PC-3 (cell line): ENCODE measurements at regions not wholly inside any gene's neighbourhood (a gene's known extent, or its start where the extent isn't known, plus 50 kb on each side); places are given as distances from the start of the nearest gene placed in this dataset.

ENCODE experiments used
- ATAC-seq: fragments of 200-7000 bp; cut with Tn5 transposase; 2 replicates; pipeline ENCODE4 v1.9.1; 2020; ENCODE audit warnings: mild to moderate bottlenecking, moderate library complexity
- BruUV-seq: library from RNA; stranded (reverse); fragments of 400-500 nt; replicated peaks from 2 replicates; lab custom pipeline; 2021; lab: Mats Ljungman, UMichigan
- CTCF ChIA-PET: fragments of 300-600 bp; sonication (Branson Sonifier 250); formaldehyde crosslinking; loops from one replicate; lab custom pipeline; 2022; ENCODE audit warnings: antibody characterized with exemption; lab: Charles Lee
- POLR2A ChIA-PET: fragments of 300-600 bp; sonication (Branson Sonifier 250); formaldehyde crosslinking; loops from one replicate; lab custom pipeline; 2022; ENCODE audit warnings: antibody characterized with exemption; ENCODE audit not compliant: unreplicated experiment; lab: Charles Lee
- DNase-seq: peaks from one replicate; pipeline ENCODE4 v3.0.0-alpha.2; 2015
- H2AFZ ChIP-seq: fragments of 300-600 bp; sonication (generic); 2 replicates; pipeline ENCODE4 v1.6.0; 2016; ENCODE audit warnings: antibody characterized with exemption, low read length
- H3F3A ChIP-seq: fragments of 300-600 bp; sonication (generic); one replicate; pipeline ENCODE4 v1.6.0; 2017; ENCODE audit warnings: antibody characterized with exemption, low read length, control low read depth, mild to moderate bottlenecking; ENCODE audit not compliant: unreplicated experiment
- H3K27ac ChIP-seq: fragments of 300-600 bp; sonication (generic); 2 replicates; pipeline ENCODE4 v1.5.1; 2016; ENCODE audit warnings: mild to moderate bottlenecking, low read length
- H3K27me3 ChIP-seq: fragments of 300-600 bp; sonication (generic); 2 replicates; pipeline ENCODE4 v1.6.1; 2016; ENCODE audit warnings: low read length, mixed read lengths
- H3K36me3 ChIP-seq: fragments of 300-600 bp; sonication (generic); 2 replicates; pipeline ENCODE4 v1.6.1; 2016; ENCODE audit warnings: low read depth, mixed run types, low read length, mixed read lengths
- H3K4me1 ChIP-seq: fragments of 300-600 bp; sonication (generic); 2 replicates; pipeline ENCODE4 v1.5.1; 2016; ENCODE audit warnings: low read length; ENCODE audit not compliant: insufficient read depth
- H3K4me2 ChIP-seq: fragments of 300-600 bp; sonication (generic); 2 replicates; pipeline ENCODE4 v1.6.0; 2016; ENCODE audit warnings: low read length
- H3K4me3 ChIP-seq: fragments of 300-600 bp; sonication (generic); 2 replicates; pipeline ENCODE4 v1.5.1; 2016; ENCODE audit warnings: mild to moderate bottlenecking, low read length, mixed read lengths
- H3K79me2 ChIP-seq: fragments of 300-600 bp; sonication (generic); 2 replicates; pipeline ENCODE4 v1.6.1; 2017; ENCODE audit warnings: low read length, mixed read lengths
- H3K9ac ChIP-seq: fragments of 300-600 bp; sonication (generic); 2 replicates; pipeline ENCODE4 v1.6.0; 2016; ENCODE audit warnings: mild to moderate bottlenecking, low read length
- H3K9me2 ChIP-seq: fragments of 300-600 bp; sonication (generic); replicated peaks from 2 replicates; pipeline ENCODE4 v1.6.1; 2016; ENCODE audit warnings: mixed run types, low read length, mixed read lengths
- H3K9me3 ChIP-seq: fragments of 300-600 bp; sonication (generic); 2 replicates; pipeline ENCODE4 v1.6.1; 2016; ENCODE audit warnings: low read length, mixed read lengths
- H4K20me1 ChIP-seq: fragments of 300-600 bp; sonication (generic); 2 replicates; pipeline ENCODE4 v1.6.1; 2016; ENCODE audit warnings: low read length, mixed read lengths
- CTCF ChIP-seq: fragments of 300-600 bp; sonication (generic); conservative IDR thresholded peaks from 2 replicates; pipeline ENCODE4 v1.5.1; 2017; ENCODE audit warnings: antibody characterized with exemption, low read depth, mild to moderate bottlenecking, low read length
- EZH2 ChIP-seq: fragments of 300-600 bp; sonication (generic); IDR thresholded peaks from one replicate; pipeline ENCODE4 v1.6.1; 2017; ENCODE audit warnings: antibody characterized with exemption, mild to moderate bottlenecking, low read length; ENCODE audit not compliant: unreplicated experiment
- EZH2phosphoT487 ChIP-seq: fragments of 300-600 bp; sonication (generic); IDR thresholded peaks from 2 replicates; pipeline ENCODE4 v1.6.1; 2018; ENCODE audit warnings: mild to moderate bottlenecking, antibody characterized with exemption, low read length, borderline replicate concordance
- intact Hi-C: fragments of 100-400 bp; cut with micrococcal nuclease; formaldehyde crosslinking; loops from 2 replicates; pipeline ENCODE4 v1.9.0; 2023

- H3F3A ChIP-seq, result no peaks in the 10 kb centered on the region
- ATAC-seq (peak; percentile 98), DNase-seq (peak; percentile 59)
- no peaks in the 10 kb centered on the region for H3K79me2 ChIP-seq
- POLR2A ChIA-PET, result no interaction called here
- no peak overlapping the region for H2AFZ ChIP-seq
- H3K4me1 ChIP-seq, result peaks cover 13% of the 10 kb centered on the region
- no peak overlapping the region for H3K9ac ChIP-seq
- H3K4me3 ChIP-seq, result no peak overlapping the region
- no peak for TF ChIP-seq EZH2
- TF ChIP-seq CTCF, result no peak
- no peak for TF ChIP-seq EZH2phosphoT487
- H3K9me3 ChIP-seq, result no peaks in the 10 kb centered on the region
- BruUV-seq, result no TSS peak
- peak overlapping the region; percentile 16; the same call in 1 of the 2 replicates for H3K4me2 ChIP-seq
- intact Hi-C loops, result no loop called here
- CTCF ChIA-PET, result no interaction called here
- no peaks in the 10 kb centered on the region for H3K36me3 ChIP-seq
- no peaks in the 10 kb centered on the region for H3K27me3 ChIP-seq
- H3K9me2 ChIP-seq, result no peaks in the 10 kb centered on the region
- peak overlapping the region; percentile 6 for H3K27ac ChIP-seq
- H4K20me1 ChIP-seq, result no peaks in the 10 kb centered on the region
These were observed 99.8 kb downstream of the EPDR1 start for GRCh38 chr7:38020121-38020785.

GRCh38 chr7:38021892-38022291, 101.5 kb downstream of the EPDR1 start:
- Histone ChIP-seq H3K4me3 (no peak overlapping the region), H3K9me3 (no peaks in the 10 kb centered on the region), H3K4me1 (peaks cover 19% of the 10 kb centered on the region), H3K27ac (no peak overlapping the region), H3K27me3 (no peaks in the 10 kb centered on the region), H3F3A (no peaks in the 10 kb centered on the region), H2AFZ (no peak overlapping the region), H3K36me3 (no peaks in the 10 kb centered on the region), H3K4me2 (no peak overlapping the region), H3K9ac (no peak overlapping the region), H3K79me2 (no peaks in the 10 kb centered on the region), H3K9me2 (no peaks in the 10 kb centered on the region), H4K20me1 (no peaks in the 10 kb centered on the region)
- DNase-seq (no peak), ATAC-seq (no peak)
- TF ChIP-seq CTCF (no peak), EZH2phosphoT487 (no peak), EZH2 (no peak)
- BruUV-seq, result no TSS peak
- ChIA-PET POLR2A (no interaction called here), CTCF (no interaction called here)
- intact Hi-C loops, result no loop called here

- intact Hi-C loops, result loop anchor here (1.0 to 2.0 kb wide), 3 partner anchors 49 to 109 kb away; partner anchors contain the start of gene SFRP4
- Histone ChIP-seq H3K36me3 (no peaks in the 10 kb centered on the region), H3F3A (no peaks in the 10 kb centered on the region), H3K9me3 (no peaks in the 10 kb centered on the region), H3K9ac (no peak overlapping the region), H4K20me1 (no peaks in the 10 kb centered on the region), H3K79me2 (no peaks in the 10 kb centered on the region), H3K27ac (no peak overlapping the region), H2AFZ (no peak overlapping the region), H3K27me3 (no peaks in the 10 kb centered on the region), H3K4me1 (peaks cover 8% of the 10 kb centered on the region), H3K4me2 (peak overlapping the region; percentile 34; the same call in 1 of the 2 replicates), H3K9me2 (no peaks in the 10 kb centered on the region), H3K4me3 (no peak overlapping the region)
- TF ChIP-seq EZH2 (no peak), EZH2phosphoT487 (no peak), CTCF (no peak)
- CTCF ChIA-PET, result interaction anchor here (0.6 kb wide), 1 partner anchor 109 kb away, joined by 6 read pairs; the partner anchor contains the start of gene SFRP4
- ATAC-seq (peak; percentile 91), DNase-seq (peak; percentile 78)
- BruUV-seq, result no TSS peak
- POLR2A ChIA-PET, result no interaction called here
These were observed 105.4 kb downstream of the EPDR1 start for GRCh38 chr7:38025815-38026214.
